GM12878 (cell line): ENCODE measurements at regions not wholly inside any gene's neighbourhood (a gene's known extent, or its start where the extent isn't known, plus 50 kb on each side); places are given as distances from the start of the nearest gene placed in this dataset.

Experiments
- ATAC-seq: fragments of 200-7000 bp; cut with Tn5 transposase; 3 replicates; pipeline ENCODE4 v1.9.1; 2020; ENCODE audit warnings: mild to moderate bottlenecking, moderate library complexity
- BruUV-seq: library from RNA; stranded (reverse); fragments of 400-500 nt; replicated peaks from 2 replicates; lab custom pipeline; 2021; lab: Mats Ljungman, UMichigan
- CTCF ChIA-PET: fragments of 300-600 bp; sonication (Branson Sonifier 250); formaldehyde crosslinking; extraction: SDS; loops from one replicate; lab custom pipeline; 2021; ENCODE audit warnings: inconsistent platforms; lab: Yijun Ruan, JAX
- POLR2A ChIA-PET: fragments of 350-600 bp; formaldehyde crosslinking; extraction: SDS; loops from one replicate; lab custom pipeline; 2021; ENCODE audit warnings: inconsistent platforms; lab: Charles Lee
- RAD21 ChIA-PET: fragments of 300-600 bp; sonication (Branson Sonifier 250); formaldehyde crosslinking; loops from one replicate; lab custom pipeline; 2023; ENCODE audit warnings: antibody characterized with exemption; ENCODE audit not compliant: unreplicated experiment; lab: Charles Lee
- SMC1A ChIA-PET: fragments of 300-600 bp; sonication (Branson Sonifier 250); formaldehyde crosslinking; loops from one replicate; lab custom pipeline; 2023; ENCODE audit not compliant: unreplicated experiment, uncharacterized antibody; lab: Charles Lee
- DNase-seq: peaks from one replicate; pipeline ENCODE4 v3.0.0-alpha.2; 2011; ENCODE audit warnings: low read depth, low spot score
- FAIRE-seq: peaks from 3 replicates; lab custom pipeline; 2011; peaks lifted over from hg19 to GRCh38; lab: Jason Lieb, UNC
- H2AFZ ChIP-seq: 2 replicates; pipeline ENCODE4 v1.6.0; 2011; ENCODE audit warnings: low read depth, low read length, control low read depth; ENCODE audit not compliant: control insufficient read depth
- H3K27ac ChIP-seq: 2 replicates; pipeline ENCODE4 v1.5.1; 2011; ENCODE audit warnings: control low read depth; ENCODE audit not compliant: control insufficient read depth, insufficient read depth
- H3K27me3 ChIP-seq, 2 experiments: replicated peaks in 1 of 2; 2 replicates each; pipeline versions ENCODE4 v1.6.0 to v1.6.1; 2011; ENCODE audit warnings: low read length in 1 of 2; ENCODE audit not compliant: control insufficient read depth in 2 of 2, insufficient read depth in 2 of 2
- H3K36me3 ChIP-seq, 2 experiments: 2 replicates each; pipeline ENCODE4 v1.5.1; 2011; ENCODE audit warnings: low read length in 1 of 2; ENCODE audit not compliant: control insufficient read depth in 2 of 2, insufficient read depth in 2 of 2
- H3K4me1 ChIP-seq: 2 replicates; pipeline ENCODE4 v1.6.1; 2011; ENCODE audit warnings: mild to moderate bottlenecking, low read length, moderate library complexity, mixed read lengths; ENCODE audit not compliant: control insufficient read depth, insufficient read depth
- H3K4me2 ChIP-seq: 2 replicates; pipeline ENCODE4 v1.6.0; 2011; ENCODE audit warnings: control low read depth; ENCODE audit not compliant: control insufficient read depth, insufficient read depth
- H3K4me3 ChIP-seq: fragments of 200-600 bp; sonication (generic); 2 replicates; pipeline ENCODE4 v1.5.1; 2016
- H3K79me2 ChIP-seq: 2 replicates; pipeline ENCODE4 v1.6.0; 2011; ENCODE audit warnings: low read length; ENCODE audit not compliant: control insufficient read depth, insufficient read depth
- H3K9ac ChIP-seq: 2 replicates; pipeline ENCODE4 v1.8.0; 2011; ENCODE audit warnings: low read length, control low read depth, mixed read lengths; ENCODE audit not compliant: control insufficient read depth, insufficient read depth
- H3K9me3 ChIP-seq: replicated peaks from 3 replicates; pipeline ENCODE4 v1.5.1; 2011; ENCODE audit warnings: mild to moderate bottlenecking, low read length; ENCODE audit not compliant: control insufficient read depth, insufficient read depth
- H4K20me1 ChIP-seq: 2 replicates; pipeline ENCODE4 v1.6.0; 2011; ENCODE audit not compliant: control insufficient read depth, insufficient read depth
- CBX3 ChIP-seq: fragments of 200-600 bp; sonication (generic); IDR thresholded peaks from 2 replicates; pipeline ENCODE4 v1.6.1; 2016; ENCODE audit warnings: low read depth, borderline replicate concordance
- HDGF ChIP-seq: fragments of 450-650 bp; IDR thresholded peaks from 2 replicates; pipeline ENCODE4 v1.6.1; 2016; ENCODE audit warnings: antibody characterized with exemption
- KLF5 ChIP-seq: fragments of 450-650 bp; IDR thresholded peaks from 2 replicates; pipeline ENCODE4 v1.6.1; 2014; ENCODE audit warnings: mild to moderate bottlenecking; ENCODE audit not compliant: partially characterized antibody
- MXI1 ChIP-seq: fragments of 150-350 bp; IDR thresholded peaks from 2 replicates; pipeline ENCODE4 v1.6.1; 2011; ENCODE audit warnings: low read depth, mild to moderate bottlenecking, inconsistent platforms, low read length, improper control_type of control experiment
- MYC ChIP-seq: IDR thresholded peaks from 2 replicates; pipeline ENCODE4 v1.6.1; 2011; ENCODE audit warnings: mild to moderate bottlenecking, low read length, moderate library complexity, inconsistent platforms; ENCODE audit not compliant: insufficient read depth, insufficient replicate concordance, insufficient read length, severe bottlenecking
- NFIC ChIP-seq: IDR thresholded peaks from 2 replicates; pipeline ENCODE4 v1.6.1; 2012; ENCODE audit warnings: low read depth, mild to moderate bottlenecking, inconsistent platforms, low read length, moderate library complexity
- NRF1 ChIP-seq: conservative IDR thresholded peaks from 2 replicates; pipeline ENCODE4 v1.6.1; 2011; ENCODE audit warnings: mild to moderate bottlenecking, low read depth, low read length, improper control_type of control experiment
- RFX5 ChIP-seq: IDR thresholded peaks from 2 replicates; pipeline ENCODE4 v1.6.1; 2011; ENCODE audit warnings: low read depth, low read length, improper control_type of control experiment
- SP1 ChIP-seq: IDR thresholded peaks from one replicate; pipeline ENCODE4 v1.6.1; 2011; ENCODE audit warnings: low read depth, low read length
- whole genome bisulfite sequencing: methylation state at CpG from one replicate; pipeline ENCODE4 v1.1.6; 2016; ENCODE audit warnings: low lambda C conversion rate; ENCODE audit not compliant: insufficient replicate concordance, insufficient coverage; ENCODE audit errors: missing lambda C conversion rate; 5-methylcytosine and 5-hydroxymethylcytosine counted together
- in situ Hi-C: fragments of 300-500 bp; cut with MboI; formaldehyde crosslinking; loops from 9 replicates; pipeline ENCODE4 v1.14.3; 2018; ENCODE audit warnings: mixed read lengths
- intact Hi-C: fragments of 100-400 bp; cut with micrococcal nuclease; formaldehyde crosslinking; loops from one replicate; pipeline ENCODE4 v1.14.2; 2022; ENCODE audit not compliant: unreplicated experiment
- TF ChIP-seq, protein P1 (sequence below): fragments of 450-650 bp; formaldehyde crosslinking; IDR thresholded peaks from 2 replicates; pipeline ENCODE4 v1.5.0; 2022; ENCODE audit warnings: mild to moderate bottlenecking, missing genetic modification characterization

GRCh38 chr14:82223276-82223675 lies 689.6 kb upstream of the SEL1L start (continued):
- TF ChIP-seq RFX5, result no peak
- TF ChIP-seq, all 136 proteins: peak for 5

DNA sequence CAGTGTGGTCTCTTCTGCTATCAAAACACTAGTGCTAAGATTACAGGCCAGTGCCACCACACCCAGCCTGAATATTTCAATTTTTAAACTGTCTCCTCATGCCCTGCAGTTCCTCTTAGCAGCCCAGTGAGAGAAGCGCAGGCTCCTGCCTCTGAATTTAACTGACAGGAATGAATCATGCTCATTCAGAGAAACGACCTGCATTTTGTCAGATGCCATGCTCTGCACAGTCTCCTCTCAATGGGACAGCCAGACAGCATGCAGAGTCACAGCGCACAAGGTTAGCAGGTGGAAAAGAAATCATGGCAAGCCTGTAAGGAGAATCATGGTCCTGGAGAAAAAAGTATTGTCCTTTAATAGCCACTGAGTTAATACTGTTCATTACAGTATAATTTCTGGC lies 691.0 kb upstream of the SEL1L start:
- no peaks in the 10 kb centered on the region for H3K27me3 ChIP-seq
- SMC1A ChIA-PET, result interaction anchor here (0.7 kb wide), 1 partner anchor 177 kb away, joined by 3 read pairs; no protein-coding TSS in a partner anchor
- H3K4me1 ChIP-seq, result no peaks in the 10 kb centered on the region
- RAD21 ChIA-PET, result no interaction called here
- WGBS, result 38% methylated on average over 3 of the region's 3 CpGs
- no peak for DNase-seq
- POLR2A ChIA-PET, result no interaction called here
- H4K20me1 ChIP-seq, result no peaks in the 10 kb centered on the region
- no peak overlapping the region for H3K27ac ChIP-seq
- H3K36me3 ChIP-seq, result no peaks in the 10 kb centered on the region
- H3K4me2 ChIP-seq, result no peak overlapping the region
- CTCF ChIA-PET, result no interaction called here
- intact Hi-C loops (no loop called here), in situ Hi-C loops (no loop called here)
- no peak for ATAC-seq
- no peak overlapping the region for H3K4me3 ChIP-seq
- FAIRE-seq, result no peak
- H3K79me2 ChIP-seq, result no peaks in the 10 kb centered on the region
- TF ChIP-seq NRF1 (no peak), CBX3 (no peak), HDGF (no peak), NFIC (no peak)
- H3K9me3 ChIP-seq, result no peaks in the 10 kb centered on the region
- H2AFZ ChIP-seq, result no peak overlapping the region
- no peak overlapping the region for H3K9ac ChIP-seq
- no TSS peak for BruUV-seq

GRCh38 chr14:82230748-82231147 lies 697.1 kb upstream of the SEL1L start:
- Histone ChIP-seq H3K36me3 (no peaks in the 10 kb centered on the region), H3K4me2 (no peak overlapping the region), H3K79me2 (no peaks in the 10 kb centered on the region), H3K9me3 (no peaks in the 10 kb centered on the region), H3K27ac (no peak overlapping the region), H3K4me1 (no peaks in the 10 kb centered on the region), H3K4me3 (no peak overlapping the region), H3K27me3 (no peaks in the 10 kb centered on the region), H3K9ac (no peak overlapping the region), H2AFZ (no peak overlapping the region), H4K20me1 (no peaks in the 10 kb centered on the region)
- intact Hi-C loops, result loop anchor here (5.0 kb wide), 1 partner anchor 238 kb away; no protein-coding TSS in a partner anchor
- in situ Hi-C loops, result no loop called here
- ATAC-seq, result no peak
- RAD21 ChIA-PET, result no interaction called here
- BruUV-seq, result no TSS peak
- no peak for DNase-seq
- FAIRE-seq, result no peak
- CTCF ChIA-PET, result no interaction called here
- SMC1A ChIA-PET, result no interaction called here
- whole genome bisulfite sequencing, result 12% methylated on average over 3 of the region's 3 CpGs
- POLR2A ChIA-PET, result interaction anchor here (0.5 kb wide), 1 partner anchor 9 kb away, joined by 4 read pairs; no protein-coding TSS in a partner anchor
- TF ChIP-seq SP1 (no peak), MYC (no peak), KLF5 (no peak), MXI1 (no peak)
- TF ChIP-seq, protein P1, sequence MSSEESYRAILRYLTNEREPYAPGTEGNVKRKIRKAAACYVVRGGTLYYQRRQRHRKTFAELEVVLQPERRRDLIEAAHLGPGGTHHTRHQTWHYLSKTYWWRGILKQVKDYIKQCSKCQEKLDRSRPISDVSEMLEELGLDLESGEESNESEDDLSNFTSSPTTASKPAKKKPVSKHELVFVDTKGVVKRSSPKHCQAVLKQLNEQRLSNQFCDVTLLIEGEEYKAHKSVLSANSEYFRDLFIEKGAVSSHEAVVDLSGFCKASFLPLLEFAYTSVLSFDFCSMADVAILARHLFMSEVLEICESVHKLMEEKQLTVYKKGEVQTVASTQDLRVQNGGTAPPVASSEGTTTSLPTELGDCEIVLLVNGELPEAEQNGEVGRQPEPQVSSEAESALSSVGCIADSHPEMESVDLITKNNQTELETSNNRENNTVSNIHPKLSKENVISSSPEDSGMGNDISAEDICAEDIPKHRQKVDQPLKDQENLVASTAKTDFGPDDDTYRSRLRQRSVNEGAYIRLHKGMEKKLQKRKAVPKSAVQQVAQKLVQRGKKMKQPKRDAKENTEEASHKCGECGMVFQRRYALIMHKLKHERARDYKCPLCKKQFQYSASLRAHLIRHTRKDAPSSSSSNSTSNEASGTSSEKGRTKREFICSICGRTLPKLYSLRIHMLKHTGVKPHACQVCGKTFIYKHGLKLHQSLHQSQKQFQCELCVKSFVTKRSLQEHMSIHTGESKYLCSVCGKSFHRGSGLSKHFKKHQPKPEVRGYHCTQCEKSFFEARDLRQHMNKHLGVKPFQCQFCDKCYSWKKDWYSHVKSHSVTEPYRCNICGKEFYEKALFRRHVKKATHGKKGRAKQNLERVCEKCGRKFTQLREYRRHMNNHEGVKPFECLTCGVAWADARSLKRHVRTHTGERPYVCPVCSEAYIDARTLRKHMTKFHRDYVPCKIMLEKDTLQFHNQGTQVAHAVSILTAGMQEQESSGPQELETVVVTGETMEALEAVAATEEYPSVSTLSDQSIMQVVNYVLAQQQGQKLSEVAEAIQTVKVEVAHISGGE, result no peak
